Brain pericyte (primary cell): ENCODE measurements at regions not wholly inside any gene's neighbourhood (a gene's known extent, or its start where the extent isn't known, plus 50 kb on each side); places are given as distances from the start of the nearest gene placed in this dataset.
A peak's percentile ranks its signal among the peaks of the same experiment; 100 is the strongest.
"Not testable (repeated sequence)": the region's sequence is repeated elsewhere in the genome, so short reads cannot be mapped to it uniquely, and the experiment has no call there.

ENCODE experiments used
- DNase-seq: peaks from one replicate; pipeline ENCODE4 v3.0.0-alpha.2; 2012; ENCODE audit warnings: low read depth, low spot score

GRCh38 chr17:70994194-70994593, 824.9 kb downstream of the KCNJ2 start:
- DNase-seq, result no peak

- no peak for DNase-seq
Observed at GRCh38 chr17:70995997-70996396, 826.7 kb downstream of the KCNJ2 start.

DNA sequence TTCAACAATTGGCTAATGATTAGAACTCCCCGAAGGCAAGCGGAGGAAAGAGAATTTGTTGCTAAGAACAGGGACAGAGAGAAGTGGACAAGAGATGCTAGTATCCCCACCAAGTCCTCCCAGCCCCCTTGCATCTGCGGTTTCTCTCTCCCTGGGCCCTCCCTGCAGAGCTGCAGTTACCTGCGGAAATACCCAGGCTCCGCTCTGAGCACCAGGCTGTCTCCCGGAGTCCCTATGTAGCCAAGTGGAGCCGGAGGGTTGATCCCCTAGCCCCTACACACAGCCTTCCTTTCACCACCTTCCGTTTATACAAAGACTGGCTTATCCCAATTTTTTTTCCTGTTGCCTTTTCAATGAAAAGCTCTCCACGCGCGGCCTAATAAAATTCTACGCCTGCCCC, 834.4 kb downstream of the KCNJ2 start:
- DNase-seq, result no peak

- DNase-seq, result no peak
Observed at GRCh38 chr17:71004413-71004812, 835.1 kb downstream of the KCNJ2 start.

DNA sequence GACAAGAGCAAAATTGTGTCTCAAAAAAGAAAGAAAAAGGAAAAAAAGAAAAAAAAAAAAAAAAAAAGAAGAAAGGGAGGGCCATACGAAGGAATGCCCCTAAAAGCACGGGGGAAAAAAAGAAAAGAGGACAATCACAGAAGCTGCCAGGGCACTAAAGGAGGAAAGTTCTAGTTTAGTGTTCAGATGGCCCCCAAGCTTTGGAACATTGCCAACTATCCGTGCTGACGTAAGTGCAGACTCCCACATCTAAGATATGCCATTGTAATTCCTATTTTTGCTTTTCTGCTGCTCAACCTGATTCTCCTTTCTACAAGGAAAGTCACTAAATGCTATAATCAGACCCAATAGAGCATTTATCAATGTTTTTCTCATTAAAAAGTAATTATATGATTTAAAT, 842.1 kb downstream of the KCNJ2 start:
- DNase-seq, result no peak

DNA sequence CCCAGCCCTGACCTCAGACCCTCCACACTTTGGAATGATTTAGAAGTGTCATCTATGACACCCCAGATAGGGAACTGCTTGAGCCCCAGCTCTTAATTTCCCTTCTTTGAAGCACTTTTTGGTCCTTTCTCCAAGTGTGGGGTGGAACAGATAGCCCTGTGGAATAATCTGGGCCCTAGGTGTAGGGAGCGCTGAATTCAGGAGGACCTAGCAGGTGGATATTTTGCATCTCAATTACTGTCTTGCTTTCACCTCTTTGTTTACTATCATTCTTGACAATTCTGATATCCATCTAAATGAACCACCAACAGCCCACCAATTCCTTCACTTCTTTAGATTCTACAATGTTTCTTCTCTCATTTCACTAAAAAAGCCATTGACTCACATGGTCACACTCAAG, 850.4 kb downstream of the KCNJ2 start:
- no peak for DNase-seq

GRCh38 chr17:71022758-71023157, 853.4 kb downstream of the KCNJ2 start:
- DNase-seq, result no peak

DNA sequence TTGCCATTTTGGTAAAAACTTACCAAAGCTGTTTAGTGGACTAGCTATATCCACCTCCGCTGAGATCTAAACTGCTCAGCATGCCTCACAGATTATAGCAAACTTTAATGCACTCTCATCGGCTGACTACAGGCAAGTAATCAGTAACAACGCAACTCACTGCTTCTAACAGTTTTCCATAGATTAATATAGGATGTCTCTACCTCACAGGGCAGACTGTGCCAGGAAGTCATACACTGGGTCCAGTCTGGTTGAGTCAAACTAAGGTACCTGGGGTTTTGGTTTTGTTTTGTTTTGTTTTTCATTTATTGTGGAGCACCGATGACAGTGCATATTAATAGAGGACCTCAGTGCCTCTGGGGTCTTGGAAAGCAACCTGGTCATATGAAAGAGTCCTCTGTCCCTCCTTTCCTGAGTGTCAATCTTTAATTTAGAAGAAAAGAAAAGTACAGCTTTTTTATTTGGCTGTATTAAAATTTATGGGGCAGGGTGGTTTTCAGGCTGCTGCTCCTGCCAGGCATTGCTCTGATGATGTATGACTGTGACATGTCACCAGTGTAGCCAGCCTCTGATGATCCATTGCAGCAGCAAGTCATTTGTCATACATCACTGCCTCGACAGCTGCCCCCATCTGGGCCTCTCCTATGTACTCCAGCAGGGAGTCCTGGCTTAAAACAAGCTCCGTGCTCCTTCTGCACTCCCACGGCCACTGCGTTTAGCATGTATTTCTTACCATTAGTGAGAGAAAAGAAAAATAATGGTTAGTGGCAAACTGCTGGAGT, 854.1 kb downstream of the KCNJ2 start:
- no peak for DNase-seq

GRCh38 chr17:71024172-71024571, 854.8 kb downstream of the KCNJ2 start:
- no peak for DNase-seq

DNA sequence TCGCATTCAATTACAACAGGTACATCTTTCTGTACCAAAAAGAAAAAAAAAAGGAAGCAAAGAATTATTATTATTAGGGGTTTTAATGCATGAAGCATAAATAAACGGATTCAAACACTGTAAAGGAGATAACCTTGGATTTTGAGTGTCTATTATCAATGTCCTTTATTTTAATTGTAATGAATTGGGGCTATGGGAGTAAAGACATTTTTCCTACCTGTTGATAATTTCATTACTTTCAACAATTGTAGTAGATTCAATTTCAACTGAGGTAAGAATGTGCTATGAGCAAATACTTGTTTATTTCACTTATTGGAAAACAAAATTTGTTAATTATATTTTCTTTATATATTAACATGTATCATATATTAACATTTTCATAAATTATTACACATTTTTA, 855.6 kb downstream of the KCNJ2 start:
- DNase-seq, result no peak

GRCh38 chr17:71029246-71029645, 859.9 kb downstream of the KCNJ2 start:
- no peak for DNase-seq

DNA sequence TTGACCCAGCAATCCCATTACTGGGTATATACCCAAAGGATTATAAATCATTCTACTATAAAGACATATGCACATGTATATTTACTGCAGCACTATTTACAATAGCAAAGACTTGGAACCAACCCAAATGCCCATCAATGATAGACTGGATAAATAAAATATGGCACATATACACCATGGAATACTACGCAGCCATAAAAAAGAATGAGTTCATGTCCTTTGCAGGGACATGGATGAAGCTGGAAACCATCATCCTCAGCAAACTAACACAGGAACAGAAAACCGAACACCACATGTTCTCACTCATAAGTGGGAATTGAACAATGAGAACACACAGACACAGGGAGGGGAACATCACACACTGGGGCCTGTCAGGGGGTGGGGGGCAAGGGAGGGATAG, 862.0 kb downstream of the KCNJ2 start:
- not testable (repeated sequence) for DNase-seq

GRCh38 chr17:71032746-71033273, 863.5 kb downstream of the KCNJ2 start:
- no peak for DNase-seq

DNA sequence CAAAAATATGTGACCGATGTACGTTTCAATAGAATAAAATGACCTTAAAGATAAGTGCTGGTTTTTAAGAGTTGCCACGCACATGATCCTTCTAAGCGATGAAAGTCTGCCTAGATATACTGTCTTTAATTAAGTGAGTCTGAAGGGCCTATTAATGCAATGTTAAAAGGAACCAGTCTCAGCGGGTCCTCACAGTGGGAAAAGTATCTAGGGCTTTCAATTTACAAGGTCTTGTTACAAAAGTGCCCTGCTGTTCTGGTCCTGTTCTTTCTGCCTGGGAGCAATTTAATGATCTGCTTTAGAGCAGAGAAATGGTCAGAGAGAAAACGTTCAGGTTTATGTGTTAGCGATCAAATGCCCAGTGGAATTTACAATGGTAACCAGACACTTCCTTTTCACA, 864.0 kb downstream of the KCNJ2 start:
- no peak for DNase-seq

GRCh38 chr17:71035226-71035625, 865.9 kb downstream of the KCNJ2 start:
- DNase-seq, result no peak

DNA sequence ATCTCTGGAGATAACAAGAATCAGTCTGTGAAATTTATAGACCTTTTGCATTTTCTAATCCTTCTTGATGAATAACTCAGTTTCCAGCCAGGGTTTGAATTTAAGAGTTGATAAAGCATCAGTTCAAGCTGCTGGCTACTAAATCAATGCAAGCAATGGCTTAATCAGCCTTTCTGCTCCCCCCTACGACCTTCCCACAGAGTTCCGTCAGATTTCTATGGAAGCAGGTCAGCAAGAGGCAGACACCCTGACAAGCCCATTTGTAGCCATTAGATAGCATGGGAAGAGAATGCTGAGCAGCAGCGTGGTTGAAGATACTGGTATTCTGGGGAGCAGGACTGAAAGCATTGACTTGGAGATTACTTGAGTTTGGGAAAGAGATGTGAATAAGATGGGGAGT, 868.1 kb downstream of the KCNJ2 start:
- DNase-seq, result no peak

GRCh38 chr17:71039391-71039790, 870.1 kb downstream of the KCNJ2 start:
- DNase-seq, result no peak

- DNase-seq, result peak; percentile 55
Observed at GRCh38 chr17:71052971-71053370, 883.6 kb downstream of the KCNJ2 start.

DNA sequence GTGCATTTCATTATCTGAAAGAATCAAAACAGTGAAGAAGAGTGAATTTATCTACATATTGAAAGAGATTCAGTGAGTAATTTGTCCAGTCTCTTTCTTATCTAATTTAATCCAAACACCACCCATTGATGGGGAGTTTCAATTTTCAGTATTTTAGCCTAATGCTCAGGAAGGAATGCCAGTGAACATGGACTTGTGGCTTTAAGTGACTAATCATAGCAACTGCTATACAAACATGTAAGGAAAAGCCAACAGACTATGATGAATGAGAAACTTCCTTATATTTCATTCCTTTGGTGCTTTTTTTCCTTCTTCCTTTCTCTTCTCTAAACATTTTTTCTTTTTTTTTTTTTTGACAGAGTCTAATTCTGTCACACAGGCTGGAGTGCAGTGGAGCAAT, 885.8 kb downstream of the KCNJ2 start:
- DNase-seq, result no peak

DNA sequence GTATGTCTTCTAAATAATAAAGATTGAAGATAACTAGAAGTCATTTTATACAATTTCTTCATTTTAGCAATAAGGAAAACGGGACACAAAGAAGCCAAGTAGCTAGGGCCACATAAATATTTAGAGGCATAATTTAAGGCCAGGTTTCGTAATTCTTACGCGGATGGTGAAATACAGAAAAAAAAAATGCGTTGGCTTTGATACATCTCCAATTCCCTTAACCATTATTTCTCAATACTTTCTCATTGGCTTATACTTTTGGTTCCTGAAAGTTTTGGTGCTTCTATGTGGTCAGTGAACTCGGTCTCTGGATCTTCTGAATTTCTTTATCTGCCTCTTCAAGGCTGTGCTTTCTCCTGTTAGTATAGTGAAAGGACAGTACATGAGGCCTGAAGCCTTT, 888.1 kb downstream of the KCNJ2 start:
- DNase-seq, result no peak

DNA sequence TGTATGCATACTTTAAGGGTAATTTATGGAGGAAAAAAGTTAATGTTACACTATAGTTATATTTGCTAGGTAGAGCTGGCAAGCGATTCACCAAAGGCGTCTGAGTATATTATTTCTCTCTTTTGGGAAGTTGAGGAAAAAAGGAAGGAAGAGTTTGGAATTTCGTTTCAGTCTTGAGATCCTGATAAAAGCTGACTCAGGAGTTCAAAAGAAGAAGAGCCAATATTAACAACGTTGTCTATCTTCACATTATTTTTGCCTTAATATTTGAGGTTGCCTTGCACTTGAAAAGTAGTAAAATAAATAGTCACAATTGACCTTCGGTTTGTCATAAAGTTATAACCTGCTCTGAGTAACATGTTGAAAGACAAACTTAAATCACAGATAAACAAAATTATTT, 888.6 kb downstream of the KCNJ2 start:
- no peak for DNase-seq

DNA sequence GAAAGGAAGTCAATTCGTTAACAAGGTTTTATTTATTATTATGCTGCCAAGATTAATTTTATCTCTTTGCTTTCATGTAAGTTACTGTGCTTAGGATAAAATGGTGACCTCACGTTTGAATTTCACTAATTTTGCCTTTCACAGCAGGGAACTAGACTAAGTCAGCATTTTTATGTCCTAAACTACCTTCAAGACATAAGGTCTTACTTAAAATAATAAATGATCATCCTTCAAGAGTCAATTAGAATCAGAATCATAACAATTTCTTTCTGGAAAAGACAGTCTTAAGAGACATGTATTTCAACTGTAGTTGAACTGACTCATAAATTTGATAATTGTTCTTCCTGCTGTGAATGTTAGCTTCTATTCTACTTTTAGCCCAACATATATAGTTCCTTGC, 893.8 kb downstream of the KCNJ2 start:
- peak; percentile 43 for DNase-seq

DNA sequence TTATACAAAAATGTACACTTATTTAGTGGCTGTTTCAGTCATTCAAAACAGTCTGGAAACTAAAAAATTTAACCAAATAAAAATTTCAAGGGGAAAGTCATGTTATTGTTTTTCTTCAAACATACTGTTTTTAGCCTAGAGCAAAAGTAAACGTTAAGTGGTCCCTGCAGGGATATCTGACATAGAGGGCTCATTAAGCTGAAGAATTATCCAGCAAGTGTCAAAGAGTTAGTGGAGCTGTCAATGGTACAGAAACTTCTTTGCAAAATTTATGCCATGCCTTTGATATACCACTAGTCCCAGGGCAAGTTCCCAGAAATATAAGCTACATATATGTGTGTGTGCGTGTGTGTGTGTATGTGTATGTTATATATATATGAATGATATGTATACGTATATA, 894.2 kb downstream of the KCNJ2 start:
- no peak for DNase-seq
